AML-193 (cell line): ENCODE measurements at regions not wholly inside any gene's neighbourhood (a gene's known extent, or its start where the extent isn't known, plus 50 kb on each side); places are given as distances from the start of the nearest gene placed in this dataset.
A peak's percentile ranks its signal among the peaks of the same experiment; 100 is the strongest.
"Not testable (repeated sequence)": the region's sequence is repeated elsewhere in the genome, so short reads cannot be mapped to it uniquely, and the experiment has no call there.

Experiments
- DNase-seq, 2 experiments: peaks; one replicate each; lab custom pipeline; 2025; lab: John Stamatoyannopoulos, UW

DNA sequence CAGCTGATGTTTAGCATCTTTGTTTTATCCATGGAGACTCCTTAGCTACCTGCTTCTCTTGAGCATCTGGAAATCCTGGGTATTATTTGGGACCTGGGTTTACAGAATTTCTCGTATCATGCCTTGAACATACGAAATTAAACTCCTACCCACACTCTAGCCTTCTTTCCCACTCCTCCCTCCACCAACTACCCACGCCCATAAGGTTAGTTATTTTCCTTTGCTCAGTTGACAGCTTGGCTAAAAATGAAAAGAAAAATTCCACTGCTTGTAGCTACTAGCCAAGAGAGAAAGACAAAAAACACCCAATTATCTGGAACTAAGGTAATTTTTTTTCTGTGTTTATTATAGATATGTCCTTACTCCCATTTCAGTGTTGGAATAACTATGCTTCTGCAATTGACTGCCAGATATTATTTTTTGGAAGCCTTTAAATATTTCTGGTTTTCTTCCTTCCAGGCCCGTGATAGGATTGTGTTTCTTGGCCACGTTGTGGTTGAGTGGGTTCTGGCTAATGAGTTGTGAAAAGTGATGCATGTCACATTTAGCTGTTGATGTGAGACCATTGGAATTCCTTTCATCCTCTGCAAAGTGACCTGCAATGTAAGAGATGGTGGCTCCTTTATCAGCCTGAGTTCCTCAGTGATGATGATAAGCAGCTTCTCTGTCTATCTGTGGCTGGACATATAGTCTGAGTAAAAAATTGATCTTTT, 308.1 kb downstream of the LRRC70 start:
- DNase-seq: no peak

DNA sequence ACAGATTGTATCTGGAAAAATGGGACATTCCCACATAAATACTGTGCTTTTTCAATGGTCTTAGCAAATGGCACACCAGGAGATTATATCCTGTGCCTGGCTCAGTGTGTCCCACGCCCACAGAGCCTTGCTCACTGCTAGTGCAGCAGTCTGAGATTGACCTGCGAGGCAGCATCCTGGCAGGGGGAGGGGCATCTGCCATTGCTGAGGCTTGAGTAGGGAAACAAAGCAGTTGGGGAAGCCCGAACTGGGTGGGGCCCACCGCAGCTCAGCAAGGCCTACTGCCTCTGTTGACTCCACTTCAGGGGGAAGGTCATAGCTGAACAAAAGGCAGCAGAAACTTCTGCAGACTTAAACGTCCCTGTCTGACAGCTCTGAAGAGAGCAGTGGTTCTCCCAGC, 258.7 kb downstream of the LRRC70 start:
- not testable (repeated sequence) for DNase-seq

DNA sequence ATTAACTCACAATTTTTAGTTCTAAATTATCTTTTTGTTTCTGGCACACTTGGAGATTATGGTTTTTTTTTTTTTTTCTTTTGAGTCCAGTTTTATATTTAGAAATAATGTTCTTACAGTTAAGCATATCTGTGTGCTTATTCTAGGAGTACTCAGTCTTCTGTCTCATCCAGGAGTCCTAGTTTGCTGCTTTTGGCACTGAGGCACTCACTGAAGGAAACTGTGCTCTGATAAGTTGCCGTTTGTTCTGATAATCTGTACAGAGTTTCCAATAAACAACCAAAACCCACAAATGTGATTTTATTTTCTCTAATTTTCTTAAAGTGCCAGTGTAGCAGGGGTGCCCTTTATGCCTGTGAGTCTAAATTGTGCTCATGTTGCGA, 251.0 kb downstream of the LRRC70 start:
- DNase-seq: no peak

DNA sequence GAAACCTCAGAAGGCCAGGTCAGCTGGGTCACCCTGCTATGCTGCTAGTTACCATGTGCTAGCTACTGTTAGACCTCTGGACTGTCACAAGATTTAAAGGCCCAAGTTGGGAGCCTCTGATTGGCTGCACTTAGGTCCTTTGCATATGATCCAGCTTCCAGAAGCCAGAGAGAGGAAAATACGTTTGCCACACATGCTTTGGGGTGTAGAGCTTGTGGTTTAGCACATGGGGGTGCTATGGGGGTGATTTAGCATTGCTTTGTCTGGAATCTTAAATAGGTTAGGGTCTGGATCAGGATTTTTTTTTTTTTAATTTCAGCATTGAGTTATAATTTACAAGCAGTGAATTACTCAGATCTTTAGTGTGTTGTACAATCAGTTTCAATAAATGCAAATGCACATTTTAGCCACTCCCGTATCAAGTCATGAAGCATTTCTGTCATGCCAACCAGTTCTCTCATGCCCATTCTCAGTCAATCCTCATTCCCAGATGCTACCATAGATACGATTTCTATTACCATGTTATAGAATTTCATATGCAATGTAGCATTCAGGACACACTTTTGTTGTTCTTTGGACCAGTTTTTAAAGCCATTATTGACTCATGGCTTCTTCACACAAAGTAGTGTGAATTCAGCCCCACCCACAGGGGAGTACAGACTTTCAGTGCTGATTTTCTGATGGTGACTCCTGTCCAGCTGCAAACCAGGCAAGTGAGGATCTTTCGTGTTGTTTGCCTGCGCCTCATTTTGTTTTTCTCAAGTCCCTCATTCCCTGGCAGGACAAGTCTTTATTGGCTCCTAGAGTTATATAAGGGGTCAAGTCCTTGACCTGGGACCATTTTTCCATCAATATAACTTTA, 250.4 kb downstream of the LRRC70 start:
- no peak for DNase-seq

DNA sequence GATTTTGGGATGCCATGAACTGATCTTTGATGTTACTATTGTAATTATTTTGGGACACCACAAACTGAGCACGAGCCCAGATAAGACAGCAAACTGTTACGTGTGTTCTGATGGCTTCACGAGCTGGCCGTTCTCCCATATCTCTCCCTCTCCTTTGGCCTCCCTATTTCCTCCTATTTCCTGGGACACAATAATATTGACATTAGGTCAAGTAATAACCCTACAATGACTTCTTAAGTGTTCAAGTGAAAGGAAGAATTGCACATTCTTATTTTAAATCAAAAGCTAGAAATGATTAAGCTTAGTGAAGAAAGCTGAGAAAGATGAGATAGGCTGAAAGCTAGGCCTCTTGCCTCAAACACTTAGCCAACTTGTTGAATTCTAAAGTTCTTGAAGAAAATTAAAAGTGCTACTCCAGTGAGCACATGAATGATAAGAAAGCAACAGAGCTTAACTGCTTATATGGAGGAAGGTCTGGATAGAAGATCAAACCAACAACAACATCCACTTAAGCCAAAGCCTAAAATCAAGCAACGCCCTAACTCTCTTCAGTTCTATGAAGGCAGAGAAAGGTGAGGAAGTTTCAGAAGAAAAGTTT, 247.1 kb downstream of the LRRC70 start:
- no peak for DNase-seq

DNA sequence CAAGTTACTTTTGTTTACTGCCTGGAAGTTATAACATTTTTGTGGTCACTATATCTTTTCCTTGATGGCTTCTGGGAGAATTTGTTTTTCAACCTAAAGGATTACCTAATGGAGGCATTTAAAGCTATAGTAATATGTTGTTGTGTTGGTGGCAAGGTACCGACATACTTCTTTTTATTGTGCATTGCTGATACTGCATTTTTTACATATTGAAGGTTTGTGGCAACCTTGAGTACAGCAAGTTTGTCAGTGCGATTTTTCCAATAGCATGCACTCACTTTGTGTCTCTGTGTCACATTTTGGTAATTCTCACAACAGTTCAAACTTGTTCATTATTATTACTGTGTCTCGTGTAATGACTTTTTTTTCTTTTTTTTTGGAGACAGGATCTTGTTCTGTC, 246.3 kb downstream of the LRRC70 start:
- no peak for DNase-seq

DNA sequence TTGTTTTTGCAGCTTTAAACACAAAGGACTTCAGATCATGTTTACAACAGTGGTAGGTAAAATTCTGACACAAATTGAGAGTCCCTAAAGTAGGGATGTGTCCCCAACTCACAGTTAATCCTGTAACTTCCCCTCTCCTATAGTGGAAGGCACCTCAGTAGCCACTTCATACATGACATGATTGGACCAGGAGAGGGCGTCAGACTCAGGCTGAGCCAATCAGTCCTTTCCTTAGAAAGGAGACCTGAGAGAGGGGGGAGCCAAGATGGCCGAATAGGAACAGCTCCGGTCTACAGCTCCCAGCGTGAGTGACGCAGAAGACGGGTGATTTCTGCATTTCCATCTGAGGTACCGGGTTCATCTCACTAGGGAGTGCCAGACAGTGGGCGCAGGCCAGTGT, 238.4 kb downstream of the LRRC70 start:
- not testable (repeated sequence) for DNase-seq

DNA sequence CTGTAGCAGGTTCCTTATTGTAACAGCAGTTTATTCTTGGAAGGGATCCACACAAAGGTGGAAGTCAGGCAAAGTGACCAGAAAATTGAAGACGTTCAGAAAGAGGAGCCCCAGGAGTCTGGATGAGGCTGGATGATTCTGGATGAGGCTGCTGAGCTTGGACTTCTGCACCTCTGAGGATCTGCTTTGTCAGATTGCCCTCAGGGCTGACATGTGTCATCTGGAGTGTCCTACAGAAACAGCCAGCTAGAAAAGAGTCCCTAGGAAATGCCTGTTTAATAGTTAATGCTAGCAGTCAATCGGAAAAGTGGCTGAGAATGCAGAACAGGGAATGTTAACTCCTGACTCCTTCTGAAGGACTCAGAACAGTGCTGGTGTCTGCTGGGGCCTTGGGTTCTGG, 236.4 kb downstream of the LRRC70 start:
- DNase-seq: no peak

DNA sequence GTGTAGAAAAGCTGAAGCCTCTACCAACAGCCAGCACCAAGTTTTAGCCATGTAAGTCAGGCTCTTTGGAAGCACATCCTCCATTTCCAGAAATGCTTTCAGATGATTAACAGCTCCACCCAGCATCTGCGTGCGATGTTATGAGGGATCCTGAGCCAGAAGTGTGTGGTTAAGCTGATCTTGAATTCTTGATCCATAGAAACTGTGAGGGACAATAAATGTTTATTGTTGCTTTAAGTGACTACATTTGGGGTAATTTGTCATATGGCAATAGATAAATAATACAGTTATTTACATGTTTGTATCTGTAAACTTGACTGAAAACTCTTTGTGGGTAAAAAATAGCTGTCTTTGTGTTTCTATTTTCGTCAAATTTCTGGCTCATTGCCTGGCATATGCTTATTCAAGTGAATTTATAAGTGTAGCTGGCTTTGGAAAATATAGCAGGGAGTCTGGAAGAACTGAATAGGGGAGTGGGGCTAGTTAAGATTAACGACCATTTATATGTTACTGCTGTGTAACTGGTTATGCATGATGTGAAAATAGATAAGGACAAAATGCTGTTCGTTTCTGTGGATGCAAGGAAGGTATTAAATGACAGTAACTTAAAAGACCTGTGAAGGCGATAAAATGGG, 234.1 kb downstream of the LRRC70 start:
- no peak for DNase-seq

DNA sequence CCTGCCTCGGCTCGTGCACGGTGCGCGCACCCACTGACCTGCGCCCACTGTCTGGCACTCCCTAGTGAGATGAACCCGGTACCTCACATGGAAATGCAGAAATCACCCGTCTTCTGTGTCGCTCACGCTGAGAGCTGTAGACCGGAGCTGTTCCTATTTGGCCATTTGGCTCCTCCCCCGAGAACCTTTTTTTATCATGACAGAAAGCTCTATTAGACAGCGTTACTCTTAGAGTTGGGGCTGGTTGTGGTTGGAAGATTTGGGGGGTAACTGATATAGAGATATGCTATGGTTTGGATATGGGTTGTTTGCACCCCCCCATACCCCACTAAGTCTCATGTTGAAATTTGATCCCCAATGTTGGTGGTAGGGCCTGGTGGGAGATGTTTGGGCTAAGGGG, 226.2 kb downstream of the LRRC70 start:
- DNase-seq: not testable (repeated sequence)

DNA sequence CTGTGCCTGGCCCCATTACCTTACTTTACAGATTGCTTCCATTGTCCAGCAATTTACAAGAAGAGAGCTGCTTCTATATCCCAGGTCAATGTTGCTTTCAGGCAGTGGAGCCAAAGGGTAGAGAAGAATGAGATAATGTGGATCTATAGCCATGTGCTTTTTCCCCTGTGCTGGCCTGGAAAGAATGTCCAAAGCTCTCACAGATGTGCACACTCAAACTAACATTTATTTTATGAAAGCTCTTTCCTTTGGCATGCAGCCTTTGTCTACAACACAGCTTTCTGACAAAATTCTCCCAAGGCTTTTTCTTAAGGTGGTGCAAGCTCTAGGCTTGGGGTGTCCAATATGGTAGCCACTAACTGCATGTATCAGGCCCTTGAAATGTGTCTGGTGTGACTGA, 217.3 kb downstream of the LRRC70 start:
- DNase-seq: no peak

DNA sequence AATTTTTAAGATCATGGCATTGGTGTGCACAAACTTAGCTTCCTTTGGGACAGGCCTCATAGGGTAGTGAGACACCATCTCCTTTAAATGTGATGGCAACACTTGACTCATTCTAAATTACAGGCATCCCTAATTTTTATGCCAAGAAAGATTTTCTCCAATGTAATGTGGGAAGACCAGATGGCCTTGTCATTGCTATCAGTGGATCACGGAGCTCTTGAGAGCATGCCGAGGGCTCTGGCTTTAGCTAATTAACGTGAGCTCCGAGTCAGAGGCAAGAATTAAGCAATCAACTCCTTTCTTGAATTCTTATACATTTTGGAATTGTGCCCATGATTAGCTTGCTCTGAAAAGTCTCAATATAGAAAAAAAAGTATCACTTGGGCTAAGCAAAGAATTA, 215.8 kb downstream of the LRRC70 start:
- no peak for DNase-seq

DNA sequence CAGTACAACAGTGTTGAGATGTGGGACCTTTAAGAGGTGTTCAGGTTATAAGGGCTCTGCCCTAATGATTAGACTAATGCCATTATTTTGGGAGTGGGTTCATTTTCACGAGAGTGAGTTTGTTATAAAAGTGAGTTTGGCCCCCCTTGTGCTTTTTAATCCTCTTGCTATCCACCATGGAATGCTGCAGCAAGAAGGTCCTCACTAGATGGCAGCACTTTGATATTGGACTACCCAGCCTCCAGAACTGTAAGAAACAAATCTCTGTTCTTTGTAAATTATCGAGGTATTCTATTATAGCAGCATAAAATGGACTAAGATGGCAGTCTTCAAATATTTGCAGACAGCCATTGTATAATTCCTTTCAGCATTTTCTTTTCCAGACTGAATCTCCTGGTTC, 212.4 kb downstream of the LRRC70 start:
- DNase-seq: peak in 1 of 2 experiments; percentile 2

DNA sequence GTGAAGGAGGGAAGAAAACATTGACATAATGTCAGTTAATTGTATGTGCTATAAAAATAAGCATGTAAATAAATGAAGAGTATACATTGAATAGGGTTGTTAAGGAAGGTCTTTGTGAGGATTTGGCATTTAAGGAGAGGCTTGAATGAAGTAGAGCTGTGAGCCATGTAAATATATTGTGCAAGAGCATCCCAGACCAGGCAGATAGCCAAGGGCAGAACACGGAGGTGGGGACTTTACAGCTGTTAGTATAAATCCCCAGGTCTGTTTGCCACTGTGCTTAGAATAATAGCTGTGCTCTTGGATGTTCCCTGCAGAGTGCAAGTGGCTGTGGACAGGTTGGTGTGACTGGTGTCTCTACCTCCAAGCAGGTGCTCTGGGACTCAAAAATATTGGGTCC, 211.7 kb downstream of the LRRC70 start:
- no peak for DNase-seq

DNA sequence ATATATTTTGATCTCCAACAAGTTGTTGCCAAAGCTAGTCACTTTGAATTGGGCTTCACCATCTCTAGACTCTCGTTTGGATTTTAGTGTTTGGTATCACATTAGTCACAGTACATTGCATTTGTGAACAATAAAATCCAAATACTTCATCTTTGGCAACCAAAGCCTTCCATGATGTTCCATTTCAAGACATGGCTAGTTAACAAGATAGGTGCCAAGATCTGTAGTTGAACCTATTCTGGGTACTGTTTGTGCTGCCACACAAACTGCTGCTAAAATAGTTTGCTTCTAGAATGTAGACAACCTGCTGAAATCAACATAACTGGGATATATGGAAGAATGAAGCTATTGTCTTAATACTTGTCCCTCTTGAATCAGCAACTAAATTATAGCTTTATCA, 207.5 kb downstream of the LRRC70 start:
- no peak for DNase-seq

DNA sequence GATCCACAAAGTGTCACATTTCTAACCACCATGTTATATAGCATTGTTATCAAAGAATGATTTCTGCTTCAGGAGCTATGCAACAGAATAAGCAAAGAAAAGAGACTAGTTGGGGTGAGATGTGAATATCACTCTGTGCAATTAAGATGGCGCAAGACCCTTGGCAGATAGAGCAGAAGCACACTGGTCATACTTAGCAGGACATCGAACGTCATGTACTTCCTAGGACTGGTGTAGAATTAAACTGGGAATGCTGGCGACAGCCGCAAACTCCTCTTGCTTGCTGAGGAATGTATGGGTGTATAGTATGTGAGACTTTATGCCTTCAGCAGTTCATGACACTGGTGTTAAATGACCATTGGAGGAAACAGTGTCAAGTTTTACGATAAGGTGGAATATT, 207.0 kb downstream of the LRRC70 start:
- no peak for DNase-seq

DNA sequence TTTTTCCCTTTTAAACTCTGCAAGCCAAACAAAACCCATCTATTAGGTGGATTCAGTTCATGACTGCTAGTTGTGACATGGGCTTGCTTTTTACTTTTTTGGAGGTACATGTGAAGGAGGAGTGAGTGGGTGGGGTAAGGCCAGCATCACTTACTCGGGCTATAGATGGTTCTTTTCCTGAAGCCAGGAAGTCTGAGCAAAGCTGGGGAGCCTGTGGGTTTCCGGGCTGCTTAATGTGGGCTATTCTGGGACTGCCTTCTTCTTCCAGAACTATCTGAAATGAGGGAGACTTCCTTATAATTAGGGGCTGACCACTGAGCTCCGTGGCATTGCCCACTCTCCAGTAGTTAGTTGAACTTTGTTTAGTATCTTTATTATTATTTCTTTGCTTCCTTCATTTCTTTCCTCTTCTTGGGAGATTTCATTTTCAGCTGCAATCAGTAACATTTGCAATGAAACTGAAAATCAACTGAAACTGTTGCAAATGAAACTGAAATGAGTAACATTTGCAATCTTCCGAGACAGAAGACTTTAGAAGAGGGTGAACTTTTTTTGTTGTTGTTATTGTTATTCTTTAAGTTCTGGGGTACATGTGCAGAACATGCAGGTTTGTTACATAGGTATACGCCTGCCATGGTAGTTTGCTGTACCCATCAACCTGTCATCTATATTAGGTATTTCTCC, 204.9 kb downstream of the LRRC70 start:
- no peak for DNase-seq

DNA sequence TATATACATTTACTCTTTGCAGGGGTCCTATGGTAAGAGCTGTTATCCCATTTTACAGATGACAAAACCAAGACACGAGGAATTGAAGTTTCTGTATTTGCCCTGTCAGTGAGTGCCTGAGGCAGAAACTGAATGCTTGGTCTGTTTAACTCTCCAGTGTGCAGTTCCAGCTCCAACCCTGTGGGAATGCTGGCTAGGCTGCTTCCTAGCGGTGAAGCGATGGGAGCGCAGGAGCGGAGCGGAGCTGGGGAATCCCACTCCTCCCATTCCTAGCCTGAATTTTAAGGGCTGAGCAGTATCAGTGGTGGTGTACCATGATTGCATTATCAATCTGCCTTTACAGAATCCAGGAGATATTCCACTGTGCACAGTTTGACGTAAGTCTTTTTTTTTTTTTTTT, 202.3 kb downstream of the LRRC70 start:
- DNase-seq: no peak

DNA sequence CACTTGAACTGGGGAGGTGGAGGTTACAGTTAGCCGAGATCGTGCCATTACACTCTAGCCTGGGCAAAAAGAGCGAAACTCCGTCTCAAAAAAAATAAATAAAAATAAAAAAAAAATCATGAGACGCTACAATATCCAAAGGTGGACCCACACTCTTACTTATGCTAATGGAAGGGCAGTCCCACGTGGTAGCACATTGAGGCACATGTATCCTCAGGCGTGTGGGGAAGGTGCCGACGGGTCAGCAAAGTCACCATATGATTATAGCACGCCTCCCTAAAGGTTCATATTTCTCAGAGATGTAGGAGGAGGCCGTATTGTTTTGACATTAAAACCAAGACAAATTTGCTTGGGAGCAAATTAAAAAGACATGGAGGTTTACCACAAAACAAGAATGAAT, 201.6 kb downstream of the LRRC70 start:
- DNase-seq: no peak

DNA sequence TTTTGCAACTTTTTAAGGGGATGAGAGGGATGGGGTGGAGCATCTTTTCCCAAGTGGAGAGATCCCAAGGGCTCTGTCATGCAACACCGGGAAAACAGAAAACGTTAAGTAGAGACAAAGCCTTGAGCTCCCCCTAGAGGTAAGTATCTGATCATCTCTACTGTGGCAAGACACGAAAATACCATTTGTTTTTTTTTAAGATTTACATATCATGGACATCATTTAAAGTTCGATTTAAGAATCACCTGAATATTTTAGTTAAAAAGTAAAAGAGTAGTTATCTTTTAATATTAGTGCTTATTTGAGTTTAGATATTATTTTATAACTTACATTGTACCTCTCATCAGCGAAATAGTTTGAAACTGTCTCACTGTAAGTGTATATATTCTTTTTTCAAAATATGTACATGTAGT, 200.4 kb downstream of the LRRC70 start:
- DNase-seq: peak; percentile 46 to 55

DNA sequence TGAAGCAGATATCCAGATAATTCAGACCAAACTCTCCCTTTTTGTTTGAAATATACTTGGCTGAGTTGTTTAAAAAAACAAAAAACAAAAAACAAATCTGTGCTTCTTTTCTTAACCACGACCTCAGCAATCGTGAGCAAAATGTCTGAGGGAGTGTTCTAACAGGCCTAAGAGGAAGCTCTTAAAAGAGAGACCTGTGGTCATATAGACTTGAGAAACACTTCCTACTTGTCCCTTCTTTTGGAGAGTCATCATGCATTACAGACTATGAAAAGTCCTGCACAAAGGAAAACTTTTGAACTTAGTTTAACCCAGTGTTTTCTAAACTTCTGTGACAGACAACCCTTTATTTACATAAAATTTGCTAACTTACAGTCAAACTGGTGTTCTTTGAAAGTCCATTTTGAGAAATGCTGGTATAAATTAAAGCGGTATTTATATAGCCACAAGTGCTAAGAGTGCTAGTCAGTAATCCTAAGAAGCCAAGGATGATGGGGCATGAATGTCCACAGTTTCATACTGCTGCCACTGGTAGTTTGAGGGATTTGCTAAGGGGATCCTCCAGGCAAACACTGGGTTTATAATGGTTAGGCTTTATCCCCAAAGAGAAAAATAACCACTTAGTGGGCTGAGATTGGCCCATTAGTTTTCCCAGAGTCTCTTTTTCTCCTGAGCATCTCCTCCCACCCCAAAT, 199.8 kb downstream of the LRRC70 start:
- peak; percentile 48 to 73 for DNase-seq
